ENCODE measurements at regions not wholly inside any gene's neighbourhood (a gene's known extent, or its start where the extent isn't known, plus 50 kb on each side); places are given as distances from the start of the nearest gene placed in this dataset.
A peak's percentile ranks its signal among the peaks of the same experiment; 100 is the strongest.

- TF ChIP-seq MAX (IDR thresholded peaks at IDR 0.05) (no peak), EGR1 (IDR thresholded peaks at IDR 0.05) (no peak), EP300 (IDR thresholded peaks at IDR 0.05; ENCODE audit: borderline replicate concordance) (no peak), ZBTB7A (IDR thresholded peaks at IDR 0.05; ENCODE audit: low read depth) (no peak), YY1 (IDR thresholded peaks at IDR 0.05; ENCODE audit: low read depth) (no peak), RAD21 (IDR thresholded peaks at IDR 0.05; ENCODE audit: low read depth) (no peak), TCF12 (IDR thresholded peaks at IDR 0.05; ENCODE audit: low read depth) (no peak), NFIC (IDR thresholded peaks at IDR 0.05) (no peak), CEBPB (IDR thresholded peaks at IDR 0.05) (no peak), CREB1 (IDR thresholded peaks at IDR 0.05; ENCODE audit: low read depth) (no peak)
Observed at GRCh38 chr15:47194718-47195117, 522.6 kb upstream of the SEMA6D start.

GRCh38 chr15:47196048-47196447 is 521.3 kb upstream of the SEMA6D start:
- TF ChIP-seq YY1 (IDR thresholded peaks at IDR 0.05; ENCODE audit: low read depth) (no peak), RAD21 (IDR thresholded peaks at IDR 0.05; ENCODE audit: low read depth) (peak; percentile 55)

GRCh38 chr15:47203993-47204392 is 513.3 kb upstream of the SEMA6D start:
- TF ChIP-seq USF1 (IDR thresholded peaks at IDR 0.05) (no peak), TCF12 (IDR thresholded peaks at IDR 0.05; ENCODE audit: low read depth) (no peak), EGR1 (IDR thresholded peaks at IDR 0.05) (no peak), TEAD4 (IDR thresholded peaks at IDR 0.05) (no peak), EP300 (IDR thresholded peaks at IDR 0.05; ENCODE audit: borderline replicate concordance) (no peak), ZBTB7A (IDR thresholded peaks at IDR 0.05; ENCODE audit: low read depth) (no peak), NFIC (IDR thresholded peaks at IDR 0.05) (no peak), RAD21 (IDR thresholded peaks at IDR 0.05; ENCODE audit: low read depth) (no peak), TAF1 (IDR thresholded peaks at IDR 0.05; ENCODE audit: low read depth) (no peak), REST (IDR thresholded peaks at IDR 0.05; ENCODE audit: low read depth) (no peak), YY1 (IDR thresholded peaks at IDR 0.05; ENCODE audit: low read depth) (no peak), CREB1 (IDR thresholded peaks at IDR 0.05; ENCODE audit: low read depth) (no peak), MAX (IDR thresholded peaks at IDR 0.05) (no peak)

GRCh38 chr15:47206358-47206978 is 510.8 kb upstream of the SEMA6D start:
- no peak for TF ChIP-seq RAD21 (IDR thresholded peaks at IDR 0.05; ENCODE audit: low read depth)

- TF ChIP-seq EGR1 (IDR thresholded peaks at IDR 0.05): no peak
- no peak for TF ChIP-seq CREB1 (IDR thresholded peaks at IDR 0.05; ENCODE audit: low read depth)
- TF ChIP-seq TAF1 (IDR thresholded peaks at IDR 0.05; ENCODE audit: low read depth): no peak
- no peak for TF ChIP-seq FOXM1 (IDR thresholded peaks at IDR 0.05; ENCODE audit: borderline replicate concordance, low read depth)
- no peak for TF ChIP-seq MAX (IDR thresholded peaks at IDR 0.05)
- no peak for TF ChIP-seq TEAD4 (IDR thresholded peaks at IDR 0.05)
- no peak for TF ChIP-seq TCF12 (IDR thresholded peaks at IDR 0.05; ENCODE audit: low read depth)
- no peak for TF ChIP-seq CEBPB (IDR thresholded peaks at IDR 0.05)
- TF ChIP-seq YY1 (IDR thresholded peaks at IDR 0.05; ENCODE audit: low read depth): no peak
- no peak for TF ChIP-seq REST (IDR thresholded peaks at IDR 0.05; ENCODE audit: low read depth)
- no peak for TF ChIP-seq RAD21 (IDR thresholded peaks at IDR 0.05; ENCODE audit: low read depth)
- TF ChIP-seq EP300 (IDR thresholded peaks at IDR 0.05; ENCODE audit: borderline replicate concordance): no peak
- TF ChIP-seq ZBTB7A (IDR thresholded peaks at IDR 0.05; ENCODE audit: low read depth): no peak
- TF ChIP-seq NFIC (IDR thresholded peaks at IDR 0.05): no peak
- TF ChIP-seq USF1 (IDR thresholded peaks at IDR 0.05): no peak
Observed at GRCh38 chr15:47209591-47209990, 507.7 kb upstream of the SEMA6D start.
